ENCODE measurements at regions not wholly inside any gene's neighbourhood (a gene's known extent, or its start where the extent isn't known, plus 50 kb on each side); places are given as distances from the start of the nearest gene placed in this dataset.

- no peaks in the 10 kb centered on the region for H3K9me3 ChIP-seq
- DNase-seq (no peak), ATAC-seq (no peak)
- intact Hi-C loops (cut with DNase I) = no loop called here
- no peaks in the 10 kb centered on the region for H3K27me3 ChIP-seq
- H3K27ac ChIP-seq = no peak overlapping the region
- H3K4me1 ChIP-seq = no peaks in the 10 kb centered on the region
- H3K4me3 ChIP-seq = no peak overlapping the region
- H3K36me3 ChIP-seq (replicated peaks in 1 of 2; ENCODE audit: insufficient read depth in 1 of 2, low read depth in 2 of 2) = no peaks in the 10 kb centered on the region
- no peak for TF ChIP-seq CTCF (IDR thresholded peaks at IDR 0.05)
- TF ChIP-seq POLR2A (IDR thresholded peaks at IDR 0.05) = no peak
These were observed 916.2 kb downstream of the NTRK3 start for GRCh38 chr15:87340370-87340769.

- WGBS, 2 donors = 12 to 15% methylated on average over 1 of the region's 1 CpG
- no peak overlapping the region for H3K27ac ChIP-seq
These were observed 930.3 kb downstream of the NTRK3 start for GRCh38 chr15:87326269-87326668.

DNA sequence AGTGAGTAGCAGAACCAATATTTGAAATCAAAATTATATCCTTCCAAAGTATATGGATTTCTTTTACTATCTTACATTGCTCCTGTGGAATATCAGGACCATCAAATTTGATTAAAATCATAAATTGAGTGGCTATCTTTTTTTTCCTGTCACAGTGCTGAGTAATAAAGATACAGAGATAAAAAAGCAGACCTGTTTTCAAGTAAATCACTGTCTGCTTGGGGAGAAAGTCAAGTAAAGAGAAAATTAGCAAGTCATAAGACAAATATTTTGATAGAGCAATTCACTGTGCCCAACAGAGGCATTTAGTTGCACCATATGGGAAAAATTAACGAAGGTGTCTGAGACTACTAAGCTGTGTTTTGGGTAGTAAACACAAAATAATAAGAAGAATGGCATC, 933.7 kb downstream of the NTRK3 start:
- no peak for TF ChIP-seq CTCF (IDR thresholded peaks at IDR 0.05)
- TF ChIP-seq POLR2A (IDR thresholded peaks at IDR 0.05) = no peak
- H3K27me3 ChIP-seq = no peaks in the 10 kb centered on the region
- H3K4me3 ChIP-seq = no peak overlapping the region
- H3K4me1 ChIP-seq = no peaks in the 10 kb centered on the region
- DNase-seq (no peak), ATAC-seq (no peak)
- intact Hi-C loops (cut with DNase I) = no loop called here
- WGBS, 2 donors = 22 to 35% methylated on average over 1 of the region's 1 CpG
- H3K9me3 ChIP-seq = no peaks in the 10 kb centered on the region
- H3K36me3 ChIP-seq (replicated peaks in 1 of 2; ENCODE audit: insufficient read depth in 1 of 2, low read depth in 2 of 2) = no peaks in the 10 kb centered on the region
- no peak overlapping the region for H3K27ac ChIP-seq

More at GRCh38 chr15:87326269-87326668, 930.3 kb downstream of the NTRK3 start:
- ATAC-seq = no peak
- no peak for TF ChIP-seq CTCF (IDR thresholded peaks at IDR 0.05)
- no peak for TF ChIP-seq POLR2A (IDR thresholded peaks at IDR 0.05)
- H3K36me3 ChIP-seq (replicated peaks in 1 of 2; ENCODE audit: insufficient read depth in 1 of 2, low read depth in 2 of 2) = no peaks in the 10 kb centered on the region
- H3K4me3 ChIP-seq = no peak overlapping the region
- DNase-seq = no peak
- H3K27me3 ChIP-seq = no peaks in the 10 kb centered on the region
- intact Hi-C loops (cut with DNase I) = no loop called here
- H3K4me1 ChIP-seq = no peaks in the 10 kb centered on the region
- no peaks in the 10 kb centered on the region for H3K9me3 ChIP-seq

DNA sequence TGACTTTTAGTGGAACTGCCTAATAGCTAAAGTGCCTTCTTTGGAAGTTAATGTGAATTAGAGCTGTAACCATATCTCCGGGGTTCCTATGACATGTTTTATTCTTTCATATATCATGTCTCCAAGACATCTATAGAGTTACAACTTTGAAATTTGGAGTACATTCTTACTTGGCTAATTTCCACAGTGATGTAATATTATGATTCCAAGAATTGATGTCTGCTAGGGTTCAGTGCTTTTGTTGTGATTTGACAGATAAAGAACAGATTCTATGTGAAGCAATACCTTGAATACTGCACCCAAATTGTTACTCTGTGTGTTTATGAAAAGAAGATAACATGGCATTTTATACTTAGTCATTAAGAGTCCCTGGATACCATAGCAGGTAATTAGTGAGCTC, 934.3 kb downstream of the NTRK3 start:
- Histone ChIP-seq H3K9me3 (no peaks in the 10 kb centered on the region), H3K36me3 (replicated peaks in 1 of 2; ENCODE audit: insufficient read depth in 1 of 2, low read depth in 2 of 2) (no peaks in the 10 kb centered on the region), H3K27me3 (no peaks in the 10 kb centered on the region), H3K27ac (no peak overlapping the region), H3K4me1 (no peaks in the 10 kb centered on the region), H3K4me3 (no peak overlapping the region)
- TF ChIP-seq CTCF (IDR thresholded peaks at IDR 0.05) = no peak
- no peak for TF ChIP-seq POLR2A (IDR thresholded peaks at IDR 0.05)
- ATAC-seq (no peak), DNase-seq (no peak)
- WGBS, 2 donors = 71% methylated on average over 1 of the region's 1 CpG
- intact Hi-C loops (cut with DNase I) = no loop called here

GRCh38 chr15:87317900-87318299, 938.6 kb downstream of the NTRK3 start:
- TF ChIP-seq CTCF (IDR thresholded peaks at IDR 0.05) = no peak
- TF ChIP-seq POLR2A (IDR thresholded peaks at IDR 0.05) = no peak
- Histone ChIP-seq H3K4me1 (no peaks in the 10 kb centered on the region), H3K27me3 (no peaks in the 10 kb centered on the region), H3K9me3 (no peaks in the 10 kb centered on the region), H3K4me3 (no peak overlapping the region), H3K36me3 (replicated peaks in 1 of 2; ENCODE audit: insufficient read depth in 1 of 2, low read depth in 2 of 2) (no peaks in the 10 kb centered on the region), H3K27ac (no peak overlapping the region)
- WGBS, 2 donors = 28 to 46% methylated on average over 3 of the region's 3 CpGs
- DNase-seq (no peak), ATAC-seq (no peak)
- intact Hi-C loops (cut with DNase I) = no loop called here

Measured in body of pancreas (tissue), 4 donors.